ENCODE measurements at regions not wholly inside any gene's neighbourhood (a gene's known extent, or its start where the extent isn't known, plus 50 kb on each side); places are given as distances from the start of the nearest gene placed in this dataset.
A peak's percentile ranks its signal among the peaks of the same experiment; 100 is the strongest.
"Not testable (repeated sequence)": the region's sequence is repeated elsewhere in the genome, so short reads cannot be mapped to it uniquely, and the experiment has no call there.

GRCh38 chr5:174644436-174644835 lies 79.9 kb upstream of the MSX2 start:
- no peak for DNase-seq (ENCODE audit: low spot score)

DNA sequence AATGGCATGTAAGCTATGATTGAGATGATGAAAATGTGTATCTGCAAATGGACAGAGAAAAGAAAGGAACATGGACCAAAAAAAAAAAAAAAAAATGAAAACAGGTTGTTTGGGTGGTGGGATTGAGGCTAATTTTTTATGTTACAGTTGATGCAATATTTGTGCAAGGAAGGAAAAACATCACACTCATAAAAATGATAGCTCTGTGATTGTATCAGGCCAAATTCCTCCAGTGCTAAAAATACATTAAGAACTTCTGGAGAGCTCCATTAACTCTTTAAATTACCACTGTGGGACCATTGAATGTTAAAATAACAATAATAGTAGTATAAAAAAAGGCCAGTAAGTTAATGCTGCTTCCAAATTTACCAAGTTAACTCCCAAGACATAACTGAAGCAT lies 79.5 kb upstream of the MSX2 start:
- DNase-seq (ENCODE audit: low spot score) = no peak

GRCh38 chr5:174645677-174646076 lies 78.7 kb upstream of the MSX2 start:
- DNase-seq (ENCODE audit: low spot score) = no peak

- DNase-seq (ENCODE audit: low spot score) = not testable (repeated sequence)
These were observed 75.8 kb upstream of the MSX2 start for GRCh38 chr5:174648618-174649017.

GRCh38 chr5:174649391-174649790 lies 75.0 kb upstream of the MSX2 start:
- DNase-seq (ENCODE audit: low spot score) = no peak

GRCh38 chr5:174654442-174654841 lies 69.9 kb upstream of the MSX2 start:
- no peak for DNase-seq (ENCODE audit: low spot score)

DNA sequence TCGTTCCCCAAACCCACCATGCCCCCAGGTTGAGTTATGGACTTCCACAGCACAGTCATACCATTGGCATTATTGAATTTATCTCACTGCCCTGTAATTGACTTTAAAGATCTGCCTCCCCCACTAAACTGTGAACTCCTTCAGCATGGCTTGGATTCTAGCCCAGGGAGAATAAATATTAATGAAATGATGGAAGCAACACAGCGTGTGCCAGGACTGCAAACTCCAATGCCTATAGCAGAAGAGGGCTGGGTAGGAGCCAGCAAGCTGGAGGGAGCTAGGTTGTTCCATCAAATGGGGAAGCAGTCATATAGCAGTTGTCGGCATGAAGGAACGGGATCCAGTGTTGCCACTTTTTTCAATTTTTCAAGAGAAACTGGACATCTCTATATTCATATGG lies 69.0 kb upstream of the MSX2 start:
- no peak for DNase-seq (ENCODE audit: low spot score)

DNA sequence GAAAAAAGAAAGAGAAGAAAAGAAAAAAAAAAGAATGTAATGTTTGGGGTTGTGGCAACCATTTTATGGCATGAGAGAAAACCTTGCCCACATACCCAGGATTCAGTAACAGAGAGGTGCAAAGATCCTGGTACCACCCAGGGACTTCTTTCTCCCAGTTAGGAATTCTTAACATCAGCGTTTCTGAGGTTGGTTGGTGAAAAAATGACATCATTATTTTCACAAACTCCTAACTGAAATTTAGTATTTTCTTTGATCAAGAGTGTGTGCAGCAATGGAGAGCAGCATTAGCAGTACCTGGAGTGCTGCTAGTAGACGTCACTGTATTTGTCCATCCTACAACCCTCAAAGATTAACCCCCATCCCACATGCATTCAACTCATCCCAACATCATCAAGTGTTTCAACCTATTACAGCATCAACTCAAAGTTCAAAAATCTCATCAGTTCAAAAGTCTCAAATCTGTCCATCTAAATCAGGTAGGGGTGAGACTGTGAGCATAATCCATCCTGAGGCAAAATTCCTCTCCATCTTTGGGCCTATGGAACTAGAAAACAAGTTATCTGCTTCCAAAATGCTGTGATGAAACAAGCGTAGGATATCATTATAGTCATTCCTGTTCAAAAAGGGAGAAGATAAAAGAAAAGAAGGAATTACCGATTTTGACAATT lies 60.1 kb upstream of the MSX2 start:
- DNase-seq (ENCODE audit: low spot score) = no peak

GRCh38 chr5:174665347-174665746 lies 59.0 kb upstream of the MSX2 start:
- DNase-seq (ENCODE audit: low spot score) = no peak

GRCh38 chr5:174667526-174667925 lies 56.9 kb upstream of the MSX2 start:
- peak; percentile 84 for DNase-seq (ENCODE audit: low spot score)

DNA sequence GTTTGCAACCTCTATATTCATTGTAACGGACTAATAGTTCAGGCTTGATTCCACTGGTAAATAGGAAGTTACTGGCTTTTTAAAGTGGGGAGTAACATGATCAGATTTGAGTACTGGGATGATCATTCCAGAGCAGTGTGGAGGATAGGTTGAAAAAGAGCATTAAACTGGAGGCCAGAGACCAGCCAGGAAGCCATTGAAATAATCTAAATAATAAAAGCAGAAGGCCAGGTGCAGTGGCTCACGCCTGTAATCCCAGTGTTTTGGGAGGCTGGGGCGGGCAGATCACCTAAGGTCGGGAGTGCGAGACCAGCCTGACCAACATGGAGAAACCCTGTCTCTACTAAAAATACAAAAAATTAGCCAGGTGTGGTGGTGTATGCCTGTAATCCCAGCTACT lies 56.0 kb upstream of the MSX2 start:
- no peak for DNase-seq (ENCODE audit: low spot score)
